ENCODE measurements at regions not wholly inside any gene's neighbourhood (a gene's known extent, or its start where the extent isn't known, plus 50 kb on each side); places are given as distances from the start of the nearest gene placed in this dataset.

DNA sequence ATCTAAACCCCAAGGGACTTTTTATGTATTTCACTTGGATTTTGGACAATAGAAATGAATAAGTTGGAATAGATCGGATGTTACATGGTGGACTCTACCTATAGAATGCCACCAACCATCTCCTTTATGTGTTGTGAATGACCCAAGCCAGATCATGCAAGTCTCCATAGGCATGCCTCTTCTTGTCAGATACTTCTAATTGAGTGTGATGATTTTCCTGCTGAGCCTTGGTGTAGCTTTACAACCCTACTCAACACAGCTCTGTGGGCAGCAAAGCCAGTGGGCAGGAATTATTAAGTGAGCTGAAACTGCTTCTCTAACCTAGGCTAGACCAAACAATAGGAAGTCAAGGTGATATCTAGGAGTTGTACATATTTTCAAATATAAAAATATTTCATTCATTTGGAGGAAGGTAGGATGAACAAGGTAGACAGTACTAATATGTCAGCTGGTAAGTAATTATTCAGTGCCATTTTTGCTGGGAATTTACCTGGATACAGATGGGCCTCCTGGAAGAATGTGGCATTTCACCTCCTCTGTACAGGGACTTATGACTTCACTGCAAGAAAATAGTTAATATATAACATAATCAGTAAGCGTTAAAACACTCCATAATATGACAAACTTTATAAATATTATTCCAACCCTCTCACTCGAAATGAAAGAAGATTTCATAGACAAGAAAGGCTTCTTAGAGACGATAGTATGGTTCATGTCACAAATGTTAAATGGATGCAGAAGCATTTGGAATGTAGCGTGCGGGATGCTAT is 298.0 kb upstream of the FAT1 start:
- TF ChIP-seq, protein P1, sequence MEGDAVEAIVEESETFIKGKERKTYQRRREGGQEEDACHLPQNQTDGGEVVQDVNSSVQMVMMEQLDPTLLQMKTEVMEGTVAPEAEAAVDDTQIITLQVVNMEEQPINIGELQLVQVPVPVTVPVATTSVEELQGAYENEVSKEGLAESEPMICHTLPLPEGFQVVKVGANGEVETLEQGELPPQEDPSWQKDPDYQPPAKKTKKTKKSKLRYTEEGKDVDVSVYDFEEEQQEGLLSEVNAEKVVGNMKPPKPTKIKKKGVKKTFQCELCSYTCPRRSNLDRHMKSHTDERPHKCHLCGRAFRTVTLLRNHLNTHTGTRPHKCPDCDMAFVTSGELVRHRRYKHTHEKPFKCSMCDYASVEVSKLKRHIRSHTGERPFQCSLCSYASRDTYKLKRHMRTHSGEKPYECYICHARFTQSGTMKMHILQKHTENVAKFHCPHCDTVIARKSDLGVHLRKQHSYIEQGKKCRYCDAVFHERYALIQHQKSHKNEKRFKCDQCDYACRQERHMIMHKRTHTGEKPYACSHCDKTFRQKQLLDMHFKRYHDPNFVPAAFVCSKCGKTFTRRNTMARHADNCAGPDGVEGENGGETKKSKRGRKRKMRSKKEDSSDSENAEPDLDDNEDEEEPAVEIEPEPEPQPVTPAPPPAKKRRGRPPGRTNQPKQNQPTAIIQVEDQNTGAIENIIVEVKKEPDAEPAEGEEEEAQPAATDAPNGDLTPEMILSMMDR (IDR thresholded peaks at IDR 0.05), result no peak
- no peak for TF ChIP-seq POLR2A (IDR thresholded peaks at IDR 0.05)
